MM.1S (cell line): ENCODE measurements at regions not wholly inside any gene's neighbourhood (a gene's known extent, or its start where the extent isn't known, plus 50 kb on each side); places are given as distances from the start of the nearest gene placed in this dataset.
"Not testable (repeated sequence)": the region's sequence is repeated elsewhere in the genome, so short reads cannot be mapped to it uniquely, and the experiment has no call there.

Experiments
- DNase-seq: peaks from one replicate; pipeline ENCODE4 v3.0.0-alpha.2; 2015
- H2AFZ ChIP-seq: fragments of 300-600 bp; sonication (generic); 2 replicates; pipeline ENCODE4 v1.6.0; 2016; ENCODE audit warnings: antibody characterized with exemption, low read length
- H3F3A ChIP-seq: fragments of 300-600 bp; sonication (generic); 2 replicates; pipeline ENCODE4 v1.6.1; 2016; ENCODE audit warnings: mild to moderate bottlenecking, antibody characterized with exemption, low read length, moderate library complexity, mixed read lengths; ENCODE audit not compliant: insufficient read depth
- H3K27ac ChIP-seq: fragments of 300-600 bp; sonication (generic); 2 replicates; pipeline ENCODE4 v1.5.1; 2016; ENCODE audit warnings: mild to moderate bottlenecking, low read length
- H3K27me3 ChIP-seq: fragments of 300-600 bp; sonication (generic); replicated peaks from 2 replicates; pipeline ENCODE4 v1.6.0; 2016; ENCODE audit warnings: low read length; ENCODE audit not compliant: insufficient read depth
- H3K36me3 ChIP-seq: fragments of 300-600 bp; sonication (generic); replicated peaks from 2 replicates; pipeline ENCODE4 v1.6.1; 2016; ENCODE audit warnings: mild to moderate bottlenecking, low read length, mixed read lengths; ENCODE audit not compliant: insufficient read depth
- H3K4me1 ChIP-seq: fragments of 300-600 bp; sonication (generic); 2 replicates; pipeline ENCODE4 v1.6.1; 2016; ENCODE audit warnings: low read length, mixed read lengths
- H3K4me2 ChIP-seq: fragments of 300-600 bp; sonication (generic); 2 replicates; pipeline ENCODE4 v1.6.0; 2016; ENCODE audit warnings: low read depth, low read length
- H3K4me3 ChIP-seq: fragments of 300-600 bp; sonication (generic); 2 replicates; pipeline ENCODE4 v1.5.1; 2016; ENCODE audit warnings: low read length, mixed read lengths
- H3K79me2 ChIP-seq: fragments of 300-600 bp; sonication (generic); 2 replicates; pipeline ENCODE4 v1.6.1; 2016; ENCODE audit warnings: mixed run types, low read length, mixed read lengths
- H3K9ac ChIP-seq: fragments of 300-600 bp; sonication (generic); 2 replicates; pipeline ENCODE4 v1.6.1; 2016; ENCODE audit warnings: low read length, mixed read lengths
- H3K9me2 ChIP-seq: fragments of 300-600 bp; sonication (generic); replicated peaks from 2 replicates; pipeline ENCODE4 v1.6.1; 2016; ENCODE audit warnings: mild to moderate bottlenecking, low read length, mixed read lengths; ENCODE audit not compliant: insufficient read depth
- H3K9me3 ChIP-seq: fragments of 300-600 bp; sonication (generic); replicated peaks from 2 replicates; pipeline ENCODE4 v1.6.1; 2016; ENCODE audit warnings: mild to moderate bottlenecking, low read length, mixed read lengths; ENCODE audit not compliant: insufficient read depth
- H4K20me1 ChIP-seq: fragments of 300-600 bp; sonication (generic); 2 replicates; pipeline ENCODE4 v1.6.1; 2016; ENCODE audit warnings: mild to moderate bottlenecking, low read length, moderate library complexity, mixed read lengths; ENCODE audit not compliant: insufficient read depth
- EZH2 ChIP-seq: fragments of 300-600 bp; sonication (generic); optimal IDR thresholded peaks from 2 replicates; pipeline ENCODE3; 2017; ENCODE audit warnings: low read depth, mild to moderate bottlenecking, antibody characterized with exemption, low read length, mixed read lengths
- EZH2phosphoT487 ChIP-seq: fragments of 300-600 bp; sonication (generic); IDR thresholded peaks from 2 replicates; pipeline ENCODE4 v1.6.1; 2018; ENCODE audit warnings: antibody characterized with exemption, low read length
- TF ChIP-seq, protein P1 (sequence below): fragments of 300-600 bp; sonication (generic); IDR thresholded peaks from 2 replicates; pipeline ENCODE4 v1.5.1; 2016; ENCODE audit warnings: antibody characterized with exemption, low read length, mixed read lengths

- DNase-seq, result no peak
- Histone ChIP-seq H3K9ac (no peak overlapping the region), H3K27ac (no peak overlapping the region), H4K20me1 (no peaks in the 10 kb centered on the region), H3K27me3 (no peaks in the 10 kb centered on the region), H3F3A (no peaks in the 10 kb centered on the region), H3K9me2 (no peaks in the 10 kb centered on the region), H3K4me1 (no peaks in the 10 kb centered on the region), H2AFZ (no peak overlapping the region), H3K9me3 (no peaks in the 10 kb centered on the region), H3K4me2 (no peak overlapping the region), H3K79me2 (no peaks in the 10 kb centered on the region), H3K4me3 (no peak overlapping the region), H3K36me3 (no peaks in the 10 kb centered on the region)
- TF ChIP-seq EZH2 (no peak), EZH2phosphoT487 (no peak)
- TF ChIP-seq, protein P1, sequence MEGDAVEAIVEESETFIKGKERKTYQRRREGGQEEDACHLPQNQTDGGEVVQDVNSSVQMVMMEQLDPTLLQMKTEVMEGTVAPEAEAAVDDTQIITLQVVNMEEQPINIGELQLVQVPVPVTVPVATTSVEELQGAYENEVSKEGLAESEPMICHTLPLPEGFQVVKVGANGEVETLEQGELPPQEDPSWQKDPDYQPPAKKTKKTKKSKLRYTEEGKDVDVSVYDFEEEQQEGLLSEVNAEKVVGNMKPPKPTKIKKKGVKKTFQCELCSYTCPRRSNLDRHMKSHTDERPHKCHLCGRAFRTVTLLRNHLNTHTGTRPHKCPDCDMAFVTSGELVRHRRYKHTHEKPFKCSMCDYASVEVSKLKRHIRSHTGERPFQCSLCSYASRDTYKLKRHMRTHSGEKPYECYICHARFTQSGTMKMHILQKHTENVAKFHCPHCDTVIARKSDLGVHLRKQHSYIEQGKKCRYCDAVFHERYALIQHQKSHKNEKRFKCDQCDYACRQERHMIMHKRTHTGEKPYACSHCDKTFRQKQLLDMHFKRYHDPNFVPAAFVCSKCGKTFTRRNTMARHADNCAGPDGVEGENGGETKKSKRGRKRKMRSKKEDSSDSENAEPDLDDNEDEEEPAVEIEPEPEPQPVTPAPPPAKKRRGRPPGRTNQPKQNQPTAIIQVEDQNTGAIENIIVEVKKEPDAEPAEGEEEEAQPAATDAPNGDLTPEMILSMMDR, result no peak
Observed at GRCh38 chr15:70231484-70231883, 133.8 kb upstream of the TLE3 start.

DNA sequence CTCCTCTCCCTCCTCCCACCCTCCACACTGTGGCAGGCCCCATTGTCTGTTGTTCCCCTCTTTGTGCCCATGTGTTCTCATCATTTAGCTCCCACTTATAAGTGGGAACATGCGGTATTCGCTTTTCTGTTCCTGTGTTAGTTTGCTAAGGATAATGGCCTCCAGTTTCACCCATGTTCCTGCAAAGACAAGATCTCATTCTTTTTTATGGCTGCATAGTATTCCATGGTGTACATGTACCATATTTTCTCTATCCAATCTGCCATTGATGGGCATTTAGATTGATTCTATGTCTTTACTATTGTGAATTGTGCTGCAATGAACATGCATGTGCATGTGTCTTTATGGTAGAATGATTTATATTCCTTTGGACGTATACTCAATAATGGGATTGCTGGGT lies 130.2 kb upstream of the TLE3 start:
- not testable (repeated sequence) for H3F3A ChIP-seq

GRCh38 chr15:70227147-70227546 lies 129.4 kb upstream of the TLE3 start:
- Histone ChIP-seq H3K4me3 (no peak overlapping the region), H3K9ac (no peak overlapping the region), H3K27ac (no peak overlapping the region), H3K27me3 (no peaks in the 10 kb centered on the region), H3K9me3 (no peaks in the 10 kb centered on the region), H3K4me1 (no peaks in the 10 kb centered on the region), H4K20me1 (no peaks in the 10 kb centered on the region), H2AFZ (no peak overlapping the region), H3K9me2 (no peaks in the 10 kb centered on the region), H3F3A (no peaks in the 10 kb centered on the region), H3K79me2 (no peaks in the 10 kb centered on the region), H3K36me3 (no peaks in the 10 kb centered on the region), H3K4me2 (no peak overlapping the region)
- TF ChIP-seq, protein P1, result no peak
- TF ChIP-seq EZH2 (no peak), EZH2phosphoT487 (no peak)
- DNase-seq, result no peak

More for the DNA sequence above, 130.2 kb upstream of the TLE3 start:
- DNase-seq, H3K27me3 ChIP-seq, H3K9ac ChIP-seq, H3K4me1 ChIP-seq, H3K36me3 ChIP-seq, H3K9me3 ChIP-seq, H3K4me2 ChIP-seq, H3K4me3 ChIP-seq, H3K27ac ChIP-seq, H3K79me2 ChIP-seq, H3K9me2 ChIP-seq, H2AFZ ChIP-seq, H4K20me1 ChIP-seq: not testable (repeated sequence)

DNA sequence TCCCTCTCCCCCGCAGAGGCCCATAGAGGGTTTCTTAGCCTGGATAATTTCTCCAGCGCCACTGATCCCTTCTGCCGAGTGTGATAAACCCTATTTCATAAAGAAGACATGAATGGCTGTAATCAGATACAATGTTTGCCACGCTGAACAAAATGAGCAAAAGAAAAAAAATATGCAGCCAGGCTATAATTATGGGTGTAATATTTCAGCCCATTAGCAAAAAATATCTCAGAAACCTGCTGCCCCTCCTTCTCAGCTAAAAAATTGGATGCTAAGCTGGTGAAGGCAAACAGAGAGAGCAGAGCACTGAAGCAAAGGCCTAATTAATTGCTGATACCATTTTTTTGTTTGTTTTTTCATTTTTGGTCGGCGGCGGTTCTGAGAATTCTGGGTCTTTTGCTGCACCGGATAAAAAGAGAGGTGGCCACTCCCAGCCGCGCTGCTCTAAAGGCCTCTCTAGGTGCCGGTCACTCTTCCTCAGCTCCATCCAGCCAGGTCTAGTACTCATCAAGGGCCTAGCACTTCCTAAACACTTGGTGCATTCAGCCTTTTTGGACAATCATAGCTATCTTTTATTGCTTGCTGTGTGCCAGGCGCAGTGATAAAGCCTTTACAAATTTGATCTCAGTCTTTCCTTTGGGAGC lies 128.7 kb upstream of the TLE3 start:
- H3K9ac ChIP-seq, result no peak overlapping the region
- H3K9me2 ChIP-seq, result no peaks in the 10 kb centered on the region
- H3K27ac ChIP-seq, result no peak overlapping the region
- no peaks in the 10 kb centered on the region for H3F3A ChIP-seq
- TF ChIP-seq, protein P1, result no peak
- no peak for TF ChIP-seq EZH2phosphoT487
- TF ChIP-seq EZH2, result no peak
- no peaks in the 10 kb centered on the region for H3K36me3 ChIP-seq
- H3K4me3 ChIP-seq, result no peak overlapping the region
- H4K20me1 ChIP-seq, result no peaks in the 10 kb centered on the region
- no peaks in the 10 kb centered on the region for H3K79me2 ChIP-seq
- DNase-seq, result no peak
- H3K4me2 ChIP-seq, result no peak overlapping the region
- no peaks in the 10 kb centered on the region for H3K4me1 ChIP-seq
- no peak overlapping the region for H2AFZ ChIP-seq
- no peaks in the 10 kb centered on the region for H3K9me3 ChIP-seq
- no peaks in the 10 kb centered on the region for H3K27me3 ChIP-seq
